HUDEP-2 (cell line): ENCODE measurements at regions not wholly inside any gene's neighbourhood (a gene's known extent, or its start where the extent isn't known, plus 50 kb on each side); places are given as distances from the start of the nearest gene placed in this dataset.

Source experiments
- DNase-seq, 76 experiments: peaks; one replicate each; lab custom pipeline; 2025; ENCODE audit not compliant: unreplicated experiment in 76 of 76; lab: John Stamatoyannopoulos, UW

DNA sequence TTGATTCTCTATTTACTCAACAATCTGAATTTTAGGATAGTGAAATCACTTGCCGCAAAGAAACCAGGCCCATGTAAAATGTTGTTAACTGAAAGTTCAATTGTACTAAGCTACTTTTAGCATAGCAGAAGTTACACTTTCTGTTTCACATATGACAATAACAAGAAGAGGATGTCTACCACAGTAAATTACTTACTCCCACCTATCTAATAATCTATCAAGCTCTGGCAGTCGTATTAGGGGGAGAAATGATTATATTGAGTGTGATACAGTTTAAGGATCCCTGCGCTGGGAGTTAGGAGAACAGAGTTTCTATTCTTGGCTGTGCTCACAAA lies 66.5 kb upstream of the CAND1 start:
- DNase-seq: no peak

DNA sequence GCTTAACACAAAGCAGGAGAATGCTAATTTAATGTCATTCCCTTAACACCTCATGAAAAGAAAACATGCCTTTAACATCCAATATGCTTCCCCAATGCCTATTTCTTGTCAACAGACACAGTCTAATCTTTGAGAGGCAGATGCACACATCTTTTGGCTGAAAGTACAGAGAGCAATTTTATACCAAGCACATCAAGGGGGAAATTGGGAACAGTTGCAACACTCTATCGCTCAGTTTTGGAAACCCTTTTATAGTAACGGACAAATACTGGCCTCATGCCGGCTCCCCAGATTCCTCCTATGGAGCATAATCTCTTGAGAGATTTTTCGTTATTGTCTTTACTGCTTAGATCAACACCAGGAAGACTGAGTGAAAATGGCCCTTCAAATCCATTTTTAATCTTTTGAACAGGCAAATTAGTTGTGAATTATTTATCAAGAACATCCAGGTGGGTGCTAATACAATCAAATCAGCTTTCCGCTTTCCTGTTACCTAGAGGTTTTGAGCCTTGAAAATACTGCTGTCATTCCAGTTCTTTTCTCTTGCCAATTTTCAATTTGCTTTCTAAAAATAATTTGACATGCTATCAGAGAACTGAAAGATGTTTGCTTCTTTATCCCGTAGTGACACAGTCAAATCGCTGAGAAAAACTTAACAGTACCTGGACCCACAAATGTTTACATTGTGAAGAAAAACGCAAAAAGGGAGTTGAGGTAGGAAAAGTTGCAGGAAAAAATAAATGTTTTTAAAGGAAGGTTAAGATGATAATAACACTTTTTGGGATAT lies 60.7 kb upstream of the CAND1 start:
- no peak for DNase-seq

DNA sequence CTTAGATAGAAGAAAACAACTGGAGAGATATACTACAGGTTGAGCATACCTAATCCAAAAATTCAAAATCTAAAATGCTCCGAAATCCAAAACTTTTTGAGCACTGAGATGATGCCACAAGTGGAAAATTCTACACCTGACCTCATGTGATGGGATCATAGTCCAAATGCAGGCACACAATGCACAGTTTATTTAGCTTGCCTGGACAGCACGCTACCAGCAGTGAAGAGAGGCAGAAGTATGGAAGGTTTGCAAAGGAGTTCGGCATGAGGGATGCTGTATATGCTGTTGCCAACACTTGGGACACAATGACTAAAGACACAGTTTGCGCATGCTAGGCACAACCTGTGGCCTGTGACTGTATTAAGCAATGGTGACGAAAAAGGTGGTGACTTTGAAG lies 58.1 kb upstream of the CAND1 start:
- DNase-seq: no peak

DNA sequence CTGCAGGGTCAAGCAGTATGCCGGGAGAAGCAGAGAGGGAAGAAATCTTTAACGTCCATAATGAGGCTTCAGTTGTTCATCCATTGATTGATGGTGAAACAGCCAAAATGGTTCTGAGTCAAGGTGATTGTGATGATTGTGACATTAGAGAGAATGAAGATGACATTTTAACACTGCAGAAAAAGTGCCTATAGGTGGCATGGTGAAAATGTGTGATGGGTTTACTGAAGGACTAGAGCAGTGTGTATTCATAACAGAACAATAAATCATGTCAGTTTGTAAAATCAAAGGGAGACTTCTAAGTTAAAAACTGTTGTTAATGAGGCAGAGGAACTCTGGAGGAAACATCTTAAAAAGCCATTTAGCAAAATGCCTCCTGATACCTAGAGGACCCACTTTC lies 57.7 kb upstream of the CAND1 start:
- no peak for DNase-seq

DNA sequence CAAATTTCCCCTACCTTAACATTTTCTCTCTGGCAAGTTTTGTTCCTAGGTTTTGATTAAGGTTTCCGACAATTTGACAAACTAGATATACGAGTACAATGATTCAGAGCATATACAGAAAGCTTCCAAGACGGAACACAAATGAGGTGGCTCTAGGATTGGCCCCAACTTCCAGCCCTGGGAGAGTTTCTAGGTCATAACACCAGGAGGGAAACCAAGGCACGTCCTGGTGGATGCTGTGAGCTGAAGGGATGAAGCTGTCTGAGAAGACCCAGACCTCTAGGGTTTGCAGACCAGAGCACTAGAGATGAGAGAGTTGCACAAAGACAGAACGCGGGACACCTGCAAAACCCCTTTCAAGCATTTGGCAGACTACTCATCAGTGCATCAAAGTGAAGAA lies 51.5 kb upstream of the CAND1 start:
- DNase-seq: no peak
